PC-9 (cell line): ENCODE measurements at regions not wholly inside any gene's neighbourhood (a gene's known extent, or its start where the extent isn't known, plus 50 kb on each side); places are given as distances from the start of the nearest gene placed in this dataset.

Source experiments
- EZH2 ChIP-seq: fragments of 200-600 bp; sonication (generic); IDR thresholded peaks from 2 replicates; pipeline ENCODE4 v1.8.0; 2017; ENCODE audit warnings: antibody characterized with exemption, low read depth
- TF ChIP-seq, protein P1 (sequence below): fragments of 200-600 bp; sonication (generic); conservative IDR thresholded peaks from 2 replicates; pipeline ENCODE4 v1.6.1; 2017; ENCODE audit warnings: mixed run types, antibody characterized with exemption, mild to moderate bottlenecking, moderate library complexity

DNA sequence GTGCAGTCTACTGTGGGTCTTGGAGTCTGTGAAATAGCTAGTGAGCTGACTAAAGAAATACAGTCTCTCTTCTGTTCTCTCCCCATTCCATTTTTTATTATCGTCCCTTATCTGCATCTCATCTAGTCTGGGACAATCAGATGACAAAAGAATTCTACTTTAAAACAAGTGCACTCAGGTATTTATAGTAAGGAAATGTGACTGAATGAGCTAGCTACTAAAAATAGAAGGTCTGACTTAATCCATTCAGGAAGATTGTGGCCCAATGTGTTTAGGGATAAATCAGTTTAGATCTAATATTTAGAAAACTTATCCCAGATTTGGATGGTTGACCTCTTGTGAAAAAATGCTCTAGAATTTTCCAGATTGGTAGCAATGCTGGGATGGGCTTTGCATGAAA is 126.8 kb upstream of the NRXN3 start:
- TF ChIP-seq, protein P1, sequence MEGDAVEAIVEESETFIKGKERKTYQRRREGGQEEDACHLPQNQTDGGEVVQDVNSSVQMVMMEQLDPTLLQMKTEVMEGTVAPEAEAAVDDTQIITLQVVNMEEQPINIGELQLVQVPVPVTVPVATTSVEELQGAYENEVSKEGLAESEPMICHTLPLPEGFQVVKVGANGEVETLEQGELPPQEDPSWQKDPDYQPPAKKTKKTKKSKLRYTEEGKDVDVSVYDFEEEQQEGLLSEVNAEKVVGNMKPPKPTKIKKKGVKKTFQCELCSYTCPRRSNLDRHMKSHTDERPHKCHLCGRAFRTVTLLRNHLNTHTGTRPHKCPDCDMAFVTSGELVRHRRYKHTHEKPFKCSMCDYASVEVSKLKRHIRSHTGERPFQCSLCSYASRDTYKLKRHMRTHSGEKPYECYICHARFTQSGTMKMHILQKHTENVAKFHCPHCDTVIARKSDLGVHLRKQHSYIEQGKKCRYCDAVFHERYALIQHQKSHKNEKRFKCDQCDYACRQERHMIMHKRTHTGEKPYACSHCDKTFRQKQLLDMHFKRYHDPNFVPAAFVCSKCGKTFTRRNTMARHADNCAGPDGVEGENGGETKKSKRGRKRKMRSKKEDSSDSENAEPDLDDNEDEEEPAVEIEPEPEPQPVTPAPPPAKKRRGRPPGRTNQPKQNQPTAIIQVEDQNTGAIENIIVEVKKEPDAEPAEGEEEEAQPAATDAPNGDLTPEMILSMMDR = no peak
- TF ChIP-seq EZH2 = no peak
